ENCODE measurements at regions not wholly inside any gene's neighbourhood (a gene's known extent, or its start where the extent isn't known, plus 50 kb on each side); places are given as distances from the start of the nearest gene placed in this dataset.

GRCh38 chr2:67752969-67753368, 309.8 kb downstream of the C1D start:
- intact Hi-C loops (cut with micrococcal nuclease): no loop called here
- no peaks in the 10 kb centered on the region for H4K20me1 ChIP-seq (ENCODE audit: insufficient read depth, low read length)
- no peak for TF ChIP-seq CTCF (IDR thresholded peaks at IDR 0.05)
- no peak overlapping the region for H3K4me2 ChIP-seq (replicated peaks; ENCODE audit: extremely low read depth, low read length, poor library complexity, severe bottlenecking)
- H3K27ac Mint-ChIP-seq: no peak overlapping the region
- H3K27me3 Mint-ChIP-seq (ENCODE audit: low read depth in 3 of 3): peaks cover 0 to 2% (median 1%) of the 10 kb centered on the region in 3 donors
- no peaks in the 10 kb centered on the region for H3K4me1 ChIP-seq (ENCODE audit: control insufficient read depth in 1 of 2, insufficient read depth in 2 of 2, low read length in 2 of 2)
- H3K27ac ChIP-seq (ENCODE audit: low read depth in 1 of 2, low read length in 2 of 2): no peak overlapping the region
- H3K9me3 Mint-ChIP-seq: peaks cover 0 to 3% (median 1%) of the 10 kb centered on the region in 7 donors
- no peaks in the 10 kb centered on the region for H3K36me3 ChIP-seq (replicated peaks in 1 of 2; ENCODE audit: control insufficient read depth in 1 of 2, insufficient read depth in 2 of 2, low read length in 2 of 2)
- no peaks in the 10 kb centered on the region for H3K79me2 ChIP-seq (ENCODE audit: insufficient read depth, low read length)
- DNase-seq: no peak
- H3K9me3 ChIP-seq (replicated peaks in 1 of 2; ENCODE audit: control insufficient read depth in 1 of 2, insufficient read depth in 1 of 2, low read length in 2 of 2): no peaks in the 10 kb centered on the region
- no peak overlapping the region for H3K4me3 Mint-ChIP-seq
- no peak overlapping the region for H2AFZ ChIP-seq (ENCODE audit: insufficient read depth, low read depth, low read length, poor library complexity, severe bottlenecking)
- no peaks in the 10 kb centered on the region for H3K27me3 ChIP-seq (ENCODE audit: control insufficient read depth in 2 of 2, insufficient read depth in 2 of 2, low read length in 2 of 2)
- H3K4me1 Mint-ChIP-seq: no peaks in the 10 kb centered on the region
- no peak overlapping the region for H3K4me3 ChIP-seq (replicated peaks in 1 of 3; ENCODE audit: low read depth in 2 of 3, low read length in 3 of 3)
- H3K9ac ChIP-seq (ENCODE audit: insufficient read depth, low read length, poor library complexity, severe bottlenecking): no peak overlapping the region
- no peaks in the 10 kb centered on the region for H3K36me3 Mint-ChIP-seq

- H3K36me3 Mint-ChIP-seq: no peaks in the 10 kb centered on the region
- peaks cover 0 to 3% (median 2%) of the 10 kb centered on the region in 7 donors for H3K9me3 Mint-ChIP-seq
- no peaks in the 10 kb centered on the region for H3K9me3 ChIP-seq (replicated peaks in 1 of 2; ENCODE audit: control insufficient read depth in 1 of 2, insufficient read depth in 1 of 2, low read length in 2 of 2)
- peaks cover 1 to 2% (median 2%) of the 10 kb centered on the region in 3 donors for H3K27me3 Mint-ChIP-seq (ENCODE audit: low read depth in 3 of 3)
- no peaks in the 10 kb centered on the region for H3K4me1 ChIP-seq (ENCODE audit: control insufficient read depth in 1 of 2, insufficient read depth in 2 of 2, low read length in 2 of 2)
- no peak overlapping the region for H3K4me2 ChIP-seq (replicated peaks; ENCODE audit: extremely low read depth, low read length, poor library complexity, severe bottlenecking)
- no peak overlapping the region for H2AFZ ChIP-seq (ENCODE audit: insufficient read depth, low read depth, low read length, poor library complexity, severe bottlenecking)
- H3K4me3 ChIP-seq (replicated peaks in 1 of 3; ENCODE audit: low read depth in 2 of 3, low read length in 3 of 3): no peak overlapping the region
- H3K79me2 ChIP-seq (ENCODE audit: insufficient read depth, low read length): no peaks in the 10 kb centered on the region
- H4K20me1 ChIP-seq (ENCODE audit: insufficient read depth, low read length): no peaks in the 10 kb centered on the region
- no peak overlapping the region for H3K9ac ChIP-seq (ENCODE audit: insufficient read depth, low read length, poor library complexity, severe bottlenecking)
- no peaks in the 10 kb centered on the region for H3K4me1 Mint-ChIP-seq
- 89% methylated on average over 4 of the region's 11 CpGs for WGBS (ENCODE audit: insufficient coverage)
- no peaks in the 10 kb centered on the region for H3K36me3 ChIP-seq (replicated peaks in 1 of 2; ENCODE audit: control insufficient read depth in 1 of 2, insufficient read depth in 2 of 2, low read length in 2 of 2)
- DNase-seq: no peak
- TF ChIP-seq CTCF (IDR thresholded peaks at IDR 0.05): no peak
- intact Hi-C loops (cut with micrococcal nuclease): no loop called here
- no peaks in the 10 kb centered on the region for H3K27me3 ChIP-seq (ENCODE audit: control insufficient read depth in 2 of 2, insufficient read depth in 2 of 2, low read length in 2 of 2)
- no peak overlapping the region for H3K27ac ChIP-seq (ENCODE audit: low read depth in 1 of 2, low read length in 2 of 2)
- H3K27ac Mint-ChIP-seq: no peak overlapping the region
- H3K4me3 Mint-ChIP-seq: no peak overlapping the region
Measured at GRCh38 chr2:67755156-67755882, 307.5 kb downstream of the C1D start.
